H54 (cell line): ENCODE measurements at regions not wholly inside any gene's neighbourhood (a gene's known extent, or its start where the extent isn't known, plus 50 kb on each side); places are given as distances from the start of the nearest gene placed in this dataset.
A peak's percentile ranks its signal among the peaks of the same experiment; 100 is the strongest.

Source experiments
- DNase-seq: peaks from one replicate; pipeline ENCODE4 v3.0.0; 2011; ENCODE audit warnings: low spot score, mixed read lengths; ENCODE audit not compliant: insufficient read length
- FAIRE-seq: peaks from 3 replicates; lab custom pipeline; 2011; peaks lifted over from hg19 to GRCh38; lab: Jason Lieb, UNC
- POLR2A ChIP-seq: IDR thresholded peaks from 2 replicates; pipeline ENCODE4 v1.6.1; 2011; ENCODE audit warnings: low read depth, mild to moderate bottlenecking, low read length

- TF ChIP-seq POLR2A, result no peak
- FAIRE-seq (no peak), DNase-seq (no peak)
These were observed 107.3 kb upstream of the GLI3 start for GRCh38 chr7:42344198-42344755.

GRCh38 chr7:42342381-42342780 is 105.4 kb upstream of the GLI3 start:
- no peak for DNase-seq
- no peak for FAIRE-seq
- TF ChIP-seq POLR2A, result no peak

- no peak for DNase-seq
- no peak for FAIRE-seq
These were observed 103.4 kb upstream of the GLI3 start for GRCh38 chr7:42340436-42340835.

GRCh38 chr7:42338916-42339540 is 102.0 kb upstream of the GLI3 start:
- no peak for TF ChIP-seq POLR2A
- DNase-seq (no peak), FAIRE-seq (no peak)

More at GRCh38 chr7:42340436-42340835, 103.4 kb upstream of the GLI3 start:
- TF ChIP-seq POLR2A, result no peak

GRCh38 chr7:42338231-42338915 is 101.4 kb upstream of the GLI3 start:
- DNase-seq, result no peak
- no peak for TF ChIP-seq POLR2A
- no peak for FAIRE-seq

- DNase-seq, result no peak
- TF ChIP-seq POLR2A, result no peak
- no peak for FAIRE-seq
These were observed 100.4 kb upstream of the GLI3 start for GRCh38 chr7:42337225-42337905.

GRCh38 chr7:42332605-42333222 is 95.7 kb upstream of the GLI3 start:
- FAIRE-seq (no peak), DNase-seq (no peak)
- TF ChIP-seq POLR2A, result no peak

GRCh38 chr7:42319631-42320030 is 82.6 kb upstream of the GLI3 start:
- no peak for TF ChIP-seq POLR2A
- DNase-seq (no peak), FAIRE-seq (no peak)

- FAIRE-seq, result peak; percentile 15
- DNase-seq, result no peak
- no peak for TF ChIP-seq POLR2A
These were observed 78.6 kb upstream of the GLI3 start for GRCh38 chr7:42315631-42316030.

GRCh38 chr7:42315103-42315502 is 78.1 kb upstream of the GLI3 start:
- FAIRE-seq, result peak; percentile 84
- no peak for TF ChIP-seq POLR2A
- no peak for DNase-seq

- DNase-seq (no peak), FAIRE-seq (no peak)
- TF ChIP-seq POLR2A, result no peak
These were observed 77.7 kb upstream of the GLI3 start for GRCh38 chr7:42314696-42315095.

- TF ChIP-seq POLR2A, result no peak
- DNase-seq, result no peak
- FAIRE-seq, result no peak
These were observed 74.2 kb upstream of the GLI3 start for GRCh38 chr7:42311195-42311594.

GRCh38 chr7:42292991-42293521 is 56.0 kb upstream of the GLI3 start:
- no peak for FAIRE-seq
- no peak for TF ChIP-seq POLR2A
- DNase-seq, result no peak

- no peak for TF ChIP-seq POLR2A
- no peak for FAIRE-seq
- no peak for DNase-seq
These were observed 52.5 kb upstream of the GLI3 start for GRCh38 chr7:42289473-42289872.
